HG03196 (cell line): ENCODE measurements at regions not wholly inside any gene's neighbourhood (a gene's known extent, or its start where the extent isn't known, plus 50 kb on each side); places are given as distances from the start of the nearest gene placed in this dataset.
"Not testable (repeated sequence)": the region's sequence is repeated elsewhere in the genome, so short reads cannot be mapped to it uniquely, and the experiment has no call there.

Source experiments
- ATAC-seq: cut with Tn5 transposase; IDR thresholded peaks from one replicate; pipeline ENCODE4 v1.9.1; 2021; ENCODE audit not compliant: unreplicated experiment

DNA sequence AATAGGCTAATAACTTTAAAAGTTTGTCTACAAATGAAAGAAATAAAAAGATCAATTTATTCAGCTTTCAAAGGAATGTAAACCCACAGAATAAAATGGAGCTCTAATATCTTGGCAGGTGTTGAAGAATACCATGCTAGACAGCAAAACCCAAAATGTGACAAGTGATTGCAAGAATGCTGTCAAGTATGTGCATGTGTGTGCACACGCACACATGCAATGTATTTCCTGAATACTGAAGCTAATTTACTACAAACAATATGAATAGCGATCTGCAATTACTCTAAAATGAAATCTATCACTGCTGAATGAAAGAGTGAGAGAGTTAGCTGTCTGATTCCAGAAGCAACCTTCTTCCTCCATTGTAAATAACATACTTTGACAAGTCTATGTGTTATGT lies 179.2 kb upstream of the HSF2 start:
- ATAC-seq, result no peak

DNA sequence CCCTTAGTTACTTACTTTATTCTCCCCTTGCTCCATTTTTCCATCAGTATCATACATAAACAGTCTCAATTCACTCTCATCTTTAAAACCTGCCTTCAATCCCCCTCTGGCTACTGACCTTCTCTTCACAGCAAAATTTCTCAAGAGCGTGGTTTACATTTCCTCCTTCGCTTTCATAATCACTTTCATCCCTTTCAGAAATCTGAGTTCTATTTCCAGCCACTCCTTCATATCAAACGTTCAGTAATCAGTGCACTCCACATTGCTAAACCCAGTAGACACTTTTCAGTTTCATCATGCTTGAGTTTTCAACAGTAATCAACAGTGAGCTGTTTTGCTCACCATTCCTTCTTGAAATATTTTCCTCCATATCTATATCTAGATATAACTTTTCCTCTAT lies 176.7 kb upstream of the HSF2 start:
- no peak for ATAC-seq

DNA sequence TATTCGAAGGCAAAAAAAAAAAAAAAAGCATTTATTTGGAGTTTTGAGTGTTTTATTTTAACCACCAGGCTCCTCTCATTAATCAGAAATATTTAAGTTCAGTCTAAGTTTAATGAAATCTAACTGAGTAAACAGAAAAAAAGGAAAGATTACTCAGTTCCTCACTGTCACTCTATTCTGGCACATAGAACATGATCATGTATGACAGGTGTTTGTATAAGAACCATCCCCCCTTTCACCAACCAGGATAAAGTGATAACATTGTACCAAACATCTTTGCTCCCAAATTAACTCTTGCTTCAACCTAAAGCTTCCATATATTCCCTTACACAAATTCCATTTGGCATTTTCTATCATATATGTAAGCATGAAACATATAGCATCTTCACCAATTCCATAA lies 176.2 kb upstream of the HSF2 start:
- ATAC-seq, result no peak

DNA sequence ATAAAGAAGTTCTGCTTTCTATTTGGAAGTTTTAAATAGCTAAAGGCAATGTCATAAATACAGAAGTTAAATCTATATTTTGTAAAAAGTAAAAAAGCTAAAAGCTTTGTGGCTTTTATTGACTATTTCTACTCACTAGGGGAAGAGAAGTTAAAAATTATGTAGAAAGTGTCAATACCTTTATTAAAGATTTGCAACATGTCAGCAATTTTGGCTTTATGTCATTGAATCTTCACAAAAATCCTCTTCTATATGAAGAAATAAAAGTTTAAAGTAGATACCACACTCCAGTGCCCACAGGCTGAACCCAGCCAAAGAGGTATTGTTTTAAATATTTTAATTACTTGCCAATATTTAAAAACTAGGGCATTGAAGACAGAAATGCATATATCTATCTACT lies 160.6 kb upstream of the HSF2 start:
- no peak for ATAC-seq

DNA sequence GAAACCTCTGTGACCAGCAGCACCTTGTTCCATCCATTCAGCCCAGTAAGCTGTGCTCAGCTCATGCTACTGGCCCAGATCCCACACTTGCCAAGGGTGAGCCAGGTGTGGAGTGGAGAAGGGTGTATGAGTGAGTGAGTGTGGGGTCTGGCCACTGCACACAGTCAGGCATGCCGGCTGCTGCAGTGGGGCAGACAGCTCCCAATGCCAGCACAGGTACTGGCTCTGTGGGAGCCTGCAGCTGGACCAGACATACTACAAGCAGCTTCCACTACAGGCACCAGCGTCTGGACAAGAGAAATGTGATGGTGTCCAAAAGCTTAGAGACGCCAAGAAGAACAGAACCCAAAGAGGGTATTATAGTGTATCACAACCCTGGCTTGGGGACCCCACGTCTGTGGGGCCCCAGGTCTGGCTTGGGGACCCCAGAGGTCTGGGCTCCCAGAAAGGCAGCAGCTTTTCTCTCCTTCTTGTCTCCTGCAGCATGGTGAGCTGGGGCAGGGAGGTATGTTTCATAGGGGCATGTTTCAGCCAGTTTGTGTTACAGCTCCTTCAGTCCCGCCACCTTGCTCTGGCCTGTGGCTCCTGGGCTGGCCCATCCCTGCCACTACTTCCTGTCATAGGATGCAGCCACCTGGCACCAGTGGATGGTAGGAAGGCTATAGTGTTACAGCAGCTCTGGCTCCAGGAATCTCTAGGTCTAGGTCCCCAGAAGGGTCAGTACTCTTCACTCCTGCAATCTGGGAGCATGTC lies 152.4 kb upstream of the HSF2 start:
- no peak for ATAC-seq

DNA sequence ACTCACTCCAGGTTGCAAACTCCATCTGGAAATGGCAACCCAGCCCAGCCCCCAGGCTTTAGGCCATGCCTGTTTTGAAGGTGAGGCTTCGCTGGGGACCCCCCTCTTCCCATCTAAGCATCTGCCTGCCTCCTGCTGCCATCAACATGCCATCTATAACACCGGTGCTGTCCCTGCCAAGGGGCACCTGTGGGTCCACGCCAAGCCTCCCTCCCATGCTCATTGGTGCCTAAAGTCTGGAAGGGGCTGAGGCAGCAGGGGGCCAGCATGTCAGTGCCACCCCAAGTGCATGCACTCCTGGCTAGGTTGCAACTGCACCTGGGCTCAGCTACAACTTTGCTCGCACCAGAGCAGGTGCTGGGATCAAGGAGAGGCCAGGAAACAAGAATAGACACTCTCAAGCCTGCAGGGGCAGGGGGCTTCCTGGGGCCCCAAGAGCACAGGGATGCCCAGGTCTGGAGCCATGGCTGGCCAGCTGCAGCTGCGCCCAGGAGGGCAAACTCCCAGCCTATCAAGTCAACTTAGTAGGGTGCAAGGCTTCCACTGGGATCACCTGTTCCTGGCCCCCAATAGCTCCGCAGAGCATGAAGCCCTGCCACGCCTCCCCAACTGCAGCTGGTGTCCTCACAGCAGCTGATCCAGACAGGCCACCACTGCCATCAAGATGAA lies 151.3 kb upstream of the HSF2 start:
- ATAC-seq, result no peak

DNA sequence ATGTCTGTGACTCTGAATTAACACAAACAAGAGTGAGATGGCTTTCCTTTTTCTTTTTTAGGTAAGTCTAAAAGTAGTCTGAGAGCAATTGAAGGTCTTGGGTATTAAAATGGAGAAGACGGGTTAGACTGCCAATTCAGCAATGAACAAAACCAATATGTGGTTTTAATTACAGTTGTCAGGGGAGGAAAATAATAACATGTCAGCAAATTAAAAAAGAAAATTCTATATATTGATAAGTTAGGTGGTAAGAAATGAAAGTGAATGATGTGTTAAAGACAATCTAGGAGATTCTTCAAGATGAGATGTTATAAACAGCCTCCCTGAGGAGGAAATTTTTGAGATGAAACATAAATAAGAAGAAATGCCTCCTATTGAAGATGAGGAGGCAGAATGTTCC lies 150.6 kb upstream of the HSF2 start:
- ATAC-seq, result no peak

DNA sequence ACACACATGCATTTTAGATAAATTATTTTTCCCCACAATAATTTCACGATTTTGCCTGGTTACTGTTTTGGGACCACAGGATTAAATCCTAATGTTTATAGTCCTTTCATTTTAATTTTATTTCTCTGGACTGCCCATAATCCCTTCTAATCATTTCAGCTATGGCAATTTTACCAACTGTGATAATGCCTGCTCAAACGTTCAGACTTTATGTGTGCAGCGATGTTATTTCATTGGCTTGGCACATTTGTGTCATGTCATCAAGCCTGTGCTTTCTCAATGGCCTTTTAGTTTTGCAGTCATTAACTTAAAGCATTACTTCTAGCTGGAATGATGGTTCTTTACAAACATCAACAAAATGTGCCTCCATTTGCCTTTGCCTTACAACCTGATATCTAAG lies 140.6 kb upstream of the HSF2 start:
- ATAC-seq, result no peak

DNA sequence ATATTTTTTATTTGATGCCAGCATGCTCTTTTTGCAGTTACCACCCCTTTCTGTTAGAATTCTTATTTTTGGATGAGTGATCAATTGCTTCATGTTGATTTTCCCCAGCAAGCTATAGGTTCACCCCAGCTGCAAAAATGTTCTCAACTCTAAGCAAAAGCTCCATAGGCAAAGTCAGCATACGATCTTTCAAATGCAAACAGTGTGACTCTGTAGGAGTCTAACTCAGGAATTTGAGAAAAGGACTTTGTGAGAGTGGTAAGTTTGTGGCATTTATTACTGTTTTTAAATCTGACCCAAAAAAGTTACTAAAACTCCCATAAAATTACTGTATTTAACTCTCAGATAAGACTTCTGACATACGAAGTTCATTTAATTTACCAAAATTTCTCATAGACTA lies 134.9 kb upstream of the HSF2 start:
- ATAC-seq, result no peak

DNA sequence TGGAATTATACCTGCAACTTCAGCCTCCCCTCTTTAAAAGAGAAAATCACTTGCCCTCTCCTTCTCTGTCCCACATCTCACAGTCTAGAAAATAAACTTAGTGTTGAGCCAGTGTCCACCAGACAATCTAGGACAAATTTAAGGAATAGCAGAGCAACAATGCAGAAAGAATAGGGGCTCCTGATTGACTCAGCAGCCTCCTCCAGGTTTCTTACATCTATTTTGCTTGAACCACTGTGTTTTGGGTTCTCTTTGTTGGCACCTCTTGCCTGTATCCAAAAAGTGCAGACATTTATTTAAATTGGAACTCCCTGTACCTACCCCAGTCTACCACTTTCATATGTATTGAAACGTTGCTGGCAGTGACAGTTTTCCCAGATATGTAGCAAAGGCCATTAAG lies 133.7 kb upstream of the HSF2 start:
- ATAC-seq, result no peak

DNA sequence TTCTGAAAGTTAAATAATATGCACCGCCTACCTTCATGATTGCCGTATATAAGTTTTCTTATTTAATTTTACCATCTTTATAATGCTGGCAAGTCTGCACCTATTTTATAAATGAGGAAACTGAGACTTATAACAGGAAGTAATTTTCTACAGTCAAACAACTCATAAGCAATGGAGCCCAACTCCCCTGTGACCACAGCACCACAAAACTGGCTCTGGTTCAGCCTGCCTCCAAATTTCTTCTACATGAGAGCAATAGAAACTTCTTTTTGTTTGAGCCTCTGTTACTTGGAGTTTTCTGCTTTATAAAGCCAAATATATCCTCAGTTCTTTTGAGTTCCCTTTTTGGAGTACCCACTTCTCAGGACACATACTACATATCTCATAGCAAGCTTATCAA lies 131.1 kb upstream of the HSF2 start:
- no peak for ATAC-seq

DNA sequence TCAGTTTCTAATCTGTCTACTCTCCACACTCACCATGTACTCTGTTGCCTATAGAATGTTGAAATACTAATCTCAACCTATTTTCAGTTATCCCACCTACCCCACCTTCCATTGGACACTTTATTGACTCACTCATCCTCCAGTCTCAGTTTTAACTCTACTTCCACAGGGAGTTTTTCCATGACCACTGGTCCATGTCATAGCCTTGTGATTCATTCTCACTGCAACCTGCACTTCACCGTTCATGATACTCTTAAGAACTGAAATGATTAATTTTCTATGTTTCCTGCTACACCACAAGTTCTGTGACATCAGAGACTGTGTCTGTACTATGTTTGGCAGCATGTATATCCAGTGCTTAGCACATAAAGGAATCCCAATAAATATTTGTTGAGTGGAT lies 122.8 kb upstream of the HSF2 start:
- no peak for ATAC-seq

DNA sequence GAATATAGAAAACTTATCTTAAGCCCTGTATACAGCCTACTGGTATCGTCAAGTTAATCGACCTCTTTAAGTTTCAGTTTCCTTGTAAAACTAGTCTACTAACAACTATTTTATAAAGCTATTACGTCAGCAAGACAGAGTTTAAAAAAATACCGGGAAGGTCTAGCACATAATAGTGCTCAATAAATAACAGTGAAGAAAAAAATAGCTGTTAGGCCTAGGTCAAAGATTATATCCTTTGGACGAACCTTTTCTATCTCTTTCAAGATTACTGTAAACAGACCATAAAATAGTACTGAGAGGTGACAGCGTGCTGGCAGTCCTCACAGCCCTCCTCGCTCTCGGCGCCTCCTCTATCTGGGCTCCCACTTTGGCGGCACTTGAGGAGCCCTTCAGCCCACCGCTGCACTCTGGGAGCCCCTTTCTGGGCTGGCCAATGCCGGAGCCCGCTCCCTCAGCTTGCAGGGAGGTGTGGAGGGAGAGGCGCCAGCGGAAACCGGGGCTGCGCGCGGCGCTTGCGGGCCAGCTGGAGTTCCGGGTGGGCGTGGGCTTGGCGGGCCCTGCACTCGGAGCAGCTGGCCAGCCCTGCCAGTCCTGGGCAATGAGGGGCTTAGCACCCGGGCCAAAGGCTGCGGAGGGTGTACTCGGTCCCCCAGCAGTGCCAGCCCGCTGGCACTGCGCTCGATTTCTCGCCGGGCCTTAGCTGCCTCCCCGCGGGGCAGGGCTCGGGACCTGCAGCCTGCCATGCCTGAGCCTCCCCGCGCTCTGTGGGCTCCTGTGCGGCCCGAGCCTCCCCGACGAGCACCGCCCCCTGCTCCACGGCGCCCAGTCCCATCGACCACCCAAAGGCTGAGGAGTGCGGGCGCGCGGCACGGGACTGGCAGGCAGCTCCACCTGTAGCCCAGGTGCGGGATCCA lies 119.1 kb upstream of the HSF2 start:
- not testable (repeated sequence) for ATAC-seq

DNA sequence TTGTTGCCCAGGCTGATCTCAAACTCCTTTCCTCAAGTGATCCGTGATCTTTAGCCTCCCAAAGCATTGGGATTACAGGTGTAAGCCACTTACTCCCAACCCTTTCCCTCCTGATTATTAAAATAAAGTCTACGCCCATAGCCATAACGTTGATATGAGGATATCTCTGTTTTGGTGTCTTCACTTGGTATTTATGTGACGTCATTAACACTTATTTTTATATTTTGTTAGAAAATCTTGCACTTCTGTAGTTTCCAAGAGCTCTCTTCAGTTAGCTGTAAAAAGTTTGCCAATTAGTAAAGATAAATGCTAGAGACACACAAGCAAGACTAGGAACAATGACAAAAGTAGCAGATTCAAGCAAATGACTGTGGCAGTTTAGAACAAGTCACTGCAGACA lies 115.6 kb upstream of the HSF2 start:
- ATAC-seq, result no peak

DNA sequence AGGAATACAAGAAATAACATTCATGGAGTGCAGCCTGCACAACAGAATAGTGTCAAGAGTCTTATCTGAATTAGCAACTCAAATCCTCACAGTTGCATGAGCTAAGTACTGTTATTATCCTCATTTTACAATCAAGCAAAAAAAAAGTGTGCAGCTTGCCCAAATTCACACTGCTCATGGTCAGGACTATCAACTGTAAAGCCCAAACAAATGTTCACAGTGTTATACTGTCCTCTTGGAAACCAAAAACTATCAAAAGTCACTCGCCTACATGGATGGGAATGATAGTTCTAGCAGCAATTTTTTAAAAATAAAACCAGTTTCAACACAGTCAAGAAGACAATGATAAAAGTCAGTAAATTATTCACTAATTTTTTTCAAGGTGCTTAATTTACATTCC lies 114.6 kb upstream of the HSF2 start:
- no peak for ATAC-seq

DNA sequence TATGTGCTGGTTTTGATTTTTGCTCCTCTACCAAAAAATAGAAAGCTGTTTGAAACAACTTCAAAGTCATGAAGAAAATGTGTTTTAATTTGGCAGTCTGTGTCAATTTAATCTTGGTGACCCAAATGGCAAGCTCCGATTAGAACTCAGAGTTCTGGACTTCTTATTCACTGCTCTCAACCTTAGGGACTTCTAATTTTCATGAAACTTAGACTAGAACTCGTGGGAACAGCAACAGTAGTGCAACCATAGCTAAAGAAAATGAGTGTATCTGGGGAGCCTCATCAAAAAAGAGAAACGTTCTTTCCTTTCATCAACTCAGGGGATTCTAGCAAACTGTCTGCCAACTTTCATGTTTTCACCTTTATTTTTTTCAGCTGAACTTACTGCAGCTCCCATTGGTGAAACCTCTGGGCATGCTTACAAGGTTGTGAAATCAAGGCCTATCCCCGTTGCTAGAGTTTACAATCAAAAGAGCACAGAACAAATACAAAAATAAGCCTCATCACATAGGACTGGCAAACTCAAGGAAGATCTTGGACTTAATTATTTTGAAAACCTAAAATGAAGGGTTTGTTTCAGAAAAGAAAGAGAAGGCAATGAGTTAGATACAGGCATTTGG lies 114.0 kb upstream of the HSF2 start:
- no peak for ATAC-seq

DNA sequence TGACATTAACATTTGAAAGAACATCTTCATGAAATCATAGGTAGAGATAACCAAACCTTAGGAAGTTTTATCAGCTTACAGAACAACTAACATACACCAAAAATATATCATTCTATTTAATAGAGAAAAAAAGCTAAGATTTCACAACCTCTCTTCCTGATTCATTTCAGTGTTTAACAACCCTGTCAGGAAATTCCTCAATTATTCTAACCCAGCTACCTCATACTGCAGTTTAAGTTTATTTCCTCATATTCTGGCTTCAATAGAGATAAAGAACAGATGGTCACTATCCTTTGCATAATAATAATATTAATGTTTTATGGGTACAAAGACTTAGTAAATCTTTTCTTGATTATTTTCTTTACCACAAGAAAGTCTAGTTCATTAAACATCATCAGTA lies 112.9 kb upstream of the HSF2 start:
- no peak for ATAC-seq

DNA sequence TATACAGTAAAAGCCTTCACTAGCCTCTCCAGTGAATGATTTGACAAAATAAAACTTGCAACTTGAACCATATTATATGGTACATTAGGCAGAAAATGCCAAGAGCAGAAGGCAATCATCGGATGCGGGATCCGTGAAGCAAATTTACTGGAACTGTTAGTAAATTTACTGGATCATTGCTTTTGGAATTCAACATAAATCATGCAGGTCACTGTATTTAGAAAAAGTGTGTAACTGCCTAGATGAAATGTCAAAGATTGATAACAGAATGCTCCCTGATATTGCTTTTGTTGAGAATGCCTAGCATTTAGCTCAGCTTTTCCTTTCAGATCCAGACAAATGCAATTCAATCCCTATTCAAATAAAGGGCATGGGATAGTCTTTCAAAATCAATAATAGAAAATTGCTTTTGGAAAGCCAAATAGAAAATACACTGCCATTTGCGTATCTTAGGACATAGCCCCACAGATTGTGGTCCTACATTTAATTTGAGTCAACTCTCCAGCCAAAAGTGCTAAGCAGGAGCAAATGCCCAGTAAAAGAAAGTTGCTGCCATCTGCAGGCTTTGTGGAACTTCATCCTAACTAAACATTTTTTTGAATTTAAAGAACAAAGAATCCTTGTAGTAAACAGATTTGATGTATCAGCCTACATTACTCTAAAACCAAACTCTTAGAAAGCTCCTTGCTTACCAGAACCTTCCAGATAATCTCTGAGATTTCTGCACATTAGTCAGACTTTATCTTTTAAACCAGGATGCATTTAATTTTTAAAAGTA lies 109.5 kb upstream of the HSF2 start:
- ATAC-seq, result no peak

DNA sequence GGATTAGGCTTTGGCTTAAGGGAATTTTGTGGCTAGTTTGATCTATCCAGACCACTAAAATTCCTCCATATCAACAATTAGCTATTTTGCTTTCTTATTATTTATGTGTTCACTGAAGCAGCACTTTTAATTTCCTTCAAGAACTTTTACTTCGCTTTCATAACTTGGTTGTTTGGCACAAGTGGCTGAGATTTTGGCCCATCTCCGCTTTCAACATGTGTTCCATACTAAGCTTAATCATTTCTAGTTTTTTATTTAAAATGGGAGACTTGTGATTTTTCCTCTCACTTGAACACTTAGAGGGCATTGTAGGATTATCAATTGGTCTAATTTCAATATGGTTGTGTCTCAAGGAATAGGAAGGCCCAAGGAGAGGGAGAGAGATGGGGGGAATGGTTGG lies 102.4 kb upstream of the HSF2 start:
- ATAC-seq, result no peak

DNA sequence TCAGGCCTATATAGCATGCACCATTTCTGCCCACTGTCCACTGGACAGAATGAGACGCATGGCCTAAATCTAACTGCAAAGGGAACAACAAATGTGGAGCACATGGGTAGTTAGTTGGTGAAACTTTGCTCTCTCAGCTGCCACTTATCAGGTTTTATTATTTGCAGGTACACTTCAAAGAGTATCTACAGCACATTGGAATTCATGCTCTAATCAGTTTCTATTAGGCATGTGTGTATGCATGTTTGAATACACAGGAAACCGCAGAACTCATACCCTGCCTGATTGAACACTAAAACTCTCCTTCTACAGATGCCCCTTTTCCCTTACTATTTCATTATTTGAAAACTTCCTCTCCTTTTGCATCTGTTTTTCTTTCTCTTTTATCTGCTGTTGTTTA lies 97.4 kb upstream of the HSF2 start:
- no peak for ATAC-seq

DNA sequence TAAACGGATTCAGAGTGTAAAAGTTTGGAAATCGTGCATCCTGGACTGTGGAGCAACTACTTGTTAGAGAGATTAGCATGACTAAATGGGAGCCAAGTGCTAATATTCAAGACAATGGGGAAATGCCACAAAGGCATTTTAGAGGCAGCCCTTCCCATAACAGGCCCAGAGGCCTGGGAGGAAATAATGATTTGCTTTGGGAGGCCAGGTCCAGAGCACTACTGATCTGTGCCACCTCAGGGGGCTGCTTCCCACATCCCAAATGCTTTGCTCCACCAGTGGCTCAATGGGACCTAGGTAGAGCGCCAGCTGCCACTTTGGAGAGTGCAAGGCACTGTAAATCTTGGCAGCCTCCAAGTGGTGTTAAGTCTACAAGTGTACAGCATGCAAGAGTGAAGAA lies 91.9 kb upstream of the HSF2 start:
- ATAC-seq, result no peak
